HG02840 (cell line): ENCODE measurements at regions not wholly inside any gene's neighbourhood (a gene's known extent, or its start where the extent isn't known, plus 50 kb on each side); places are given as distances from the start of the nearest gene placed in this dataset.

Experiments used
- ATAC-seq: cut with Tn5 transposase; IDR thresholded peaks from one replicate; pipeline ENCODE4 v1.9.1; 2021; ENCODE audit warnings: mild to moderate bottlenecking, moderate library complexity, moderate number of reproducible peaks; ENCODE audit not compliant: unreplicated experiment, low FRiP score

DNA sequence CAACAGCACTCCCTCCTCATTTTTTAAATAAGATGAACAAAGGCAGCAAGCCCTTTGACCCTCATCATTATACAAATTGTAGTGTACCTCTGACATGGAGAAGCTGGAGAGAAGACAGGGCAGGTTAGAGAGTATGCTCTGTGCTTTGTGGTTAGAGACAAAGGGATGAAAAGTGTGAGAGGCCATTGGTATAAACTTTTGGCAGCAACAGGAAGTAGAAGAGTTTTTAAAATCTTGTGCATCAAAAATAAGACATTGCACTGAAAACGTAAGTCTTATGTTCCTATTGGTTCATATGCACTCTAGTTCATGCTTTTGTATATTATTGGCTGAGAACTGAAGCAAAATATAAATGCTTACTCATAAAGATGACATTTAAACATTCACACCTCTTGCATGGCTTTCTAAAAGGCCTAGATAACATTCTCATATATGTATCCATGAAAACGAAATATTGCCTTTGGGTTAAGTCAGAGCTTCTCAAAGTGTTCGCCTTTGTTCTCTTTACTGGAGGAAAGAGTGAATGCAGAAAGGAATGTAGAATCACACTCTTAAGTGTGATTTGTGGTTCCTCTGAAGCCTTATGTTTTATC is 158.0 kb downstream of the PALM2AKAP2 start:
- no peak for ATAC-seq

DNA sequence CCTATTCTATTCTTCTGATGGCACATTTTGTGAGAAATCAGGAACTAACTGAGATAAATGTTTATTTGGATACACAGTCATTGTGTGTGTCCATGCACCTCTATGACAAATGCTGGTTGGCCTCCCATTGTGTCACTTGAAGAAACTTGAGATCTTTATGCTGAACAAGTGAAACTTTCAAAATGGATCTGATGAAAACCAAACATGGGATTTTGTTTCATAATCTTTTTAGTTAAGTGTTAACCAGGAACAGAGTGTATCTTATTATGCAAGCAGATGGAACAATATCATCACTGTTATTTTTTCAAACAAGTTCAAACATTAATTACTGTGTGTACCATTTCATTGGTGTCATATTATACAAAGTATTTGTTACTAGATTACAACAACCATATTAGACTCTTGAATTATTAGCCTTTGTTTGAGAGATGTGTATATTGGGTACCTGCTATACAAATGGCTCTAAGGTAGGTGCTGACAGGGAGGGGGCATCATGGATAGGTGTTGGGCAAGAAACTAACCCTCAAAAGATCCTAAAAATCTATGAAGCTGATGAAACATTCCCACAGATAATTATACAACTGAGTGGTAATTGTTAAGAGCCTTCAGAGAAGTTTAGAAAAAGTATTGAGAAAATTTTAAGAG is 159.8 kb downstream of the PALM2AKAP2 start:
- no peak for ATAC-seq

DNA sequence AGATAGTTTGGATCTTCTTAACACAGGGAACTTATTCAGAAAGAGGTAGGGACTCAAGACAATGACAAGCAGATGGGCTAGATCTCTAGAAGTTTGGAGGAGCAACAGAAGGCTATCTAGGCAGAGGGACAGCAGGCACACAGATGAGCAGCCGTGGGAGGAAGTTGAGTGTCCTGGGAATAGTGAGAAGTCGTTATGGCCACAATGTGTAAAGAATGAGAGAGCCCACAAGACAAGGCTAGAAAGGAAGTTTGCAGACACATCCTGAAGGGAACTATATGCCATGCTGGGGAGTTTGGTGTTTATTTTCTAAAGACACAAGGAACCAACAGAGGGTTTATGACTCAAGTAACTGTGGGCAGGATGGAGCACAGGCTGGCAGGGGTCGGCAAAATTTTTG is 160.6 kb downstream of the PALM2AKAP2 start:
- no peak for ATAC-seq

DNA sequence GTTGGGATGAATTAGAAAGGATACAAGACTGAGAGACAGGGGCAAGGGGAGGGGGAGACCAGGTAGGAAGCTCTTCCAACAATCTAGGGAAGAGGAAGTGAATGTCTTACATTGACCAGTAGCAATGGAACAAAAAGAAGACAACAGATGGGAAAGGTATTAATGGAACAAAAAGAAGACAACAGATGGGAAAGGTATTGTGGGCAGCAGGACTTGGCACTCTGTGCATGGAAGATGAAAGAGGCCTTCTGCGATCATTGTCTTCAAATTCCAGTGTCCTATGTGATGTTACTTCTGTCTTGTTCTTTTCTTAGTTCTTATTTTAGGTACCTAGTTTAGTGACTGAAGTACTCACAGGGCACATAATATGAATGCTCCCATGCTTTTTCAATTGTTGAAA is 161.8 kb downstream of the PALM2AKAP2 start:
- no peak for ATAC-seq

DNA sequence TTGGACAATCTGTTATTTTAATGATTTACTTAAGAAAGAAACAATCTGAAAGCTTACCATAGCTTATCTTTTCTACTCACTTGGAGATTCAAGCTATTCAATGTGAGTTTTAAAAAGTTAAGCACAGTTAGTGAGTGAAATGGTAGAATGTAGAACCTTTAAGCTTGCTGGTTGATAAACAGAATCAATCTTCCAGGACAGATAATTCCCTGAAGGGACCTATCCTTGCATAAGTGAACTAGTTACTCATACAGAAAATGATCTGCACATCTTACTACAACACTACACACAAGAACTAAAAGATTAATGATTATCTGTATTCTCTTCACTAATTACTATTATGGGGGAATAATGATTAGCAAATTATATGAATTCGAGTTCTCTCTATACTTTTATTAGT is 165.6 kb downstream of the PALM2AKAP2 start:
- no peak for ATAC-seq

DNA sequence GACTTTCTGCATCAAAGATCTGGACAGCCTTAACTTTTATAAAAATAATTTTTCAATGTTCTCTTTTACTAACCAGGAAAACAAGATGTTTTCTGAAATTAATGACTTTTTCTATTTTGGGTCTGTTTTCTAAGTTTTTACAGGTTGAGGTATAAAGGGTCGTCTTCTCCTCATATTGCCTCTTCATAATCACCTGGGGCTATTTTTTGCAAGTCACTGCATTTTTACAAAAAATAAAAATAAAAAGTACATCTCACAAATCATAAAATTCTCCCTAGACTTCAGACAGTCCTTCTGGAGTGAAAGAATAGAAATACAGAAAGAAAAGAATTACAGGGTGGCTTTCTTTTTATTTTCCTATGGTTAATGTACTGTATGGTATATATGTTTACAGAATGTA is 168.5 kb downstream of the PALM2AKAP2 start:
- ATAC-seq: no peak

DNA sequence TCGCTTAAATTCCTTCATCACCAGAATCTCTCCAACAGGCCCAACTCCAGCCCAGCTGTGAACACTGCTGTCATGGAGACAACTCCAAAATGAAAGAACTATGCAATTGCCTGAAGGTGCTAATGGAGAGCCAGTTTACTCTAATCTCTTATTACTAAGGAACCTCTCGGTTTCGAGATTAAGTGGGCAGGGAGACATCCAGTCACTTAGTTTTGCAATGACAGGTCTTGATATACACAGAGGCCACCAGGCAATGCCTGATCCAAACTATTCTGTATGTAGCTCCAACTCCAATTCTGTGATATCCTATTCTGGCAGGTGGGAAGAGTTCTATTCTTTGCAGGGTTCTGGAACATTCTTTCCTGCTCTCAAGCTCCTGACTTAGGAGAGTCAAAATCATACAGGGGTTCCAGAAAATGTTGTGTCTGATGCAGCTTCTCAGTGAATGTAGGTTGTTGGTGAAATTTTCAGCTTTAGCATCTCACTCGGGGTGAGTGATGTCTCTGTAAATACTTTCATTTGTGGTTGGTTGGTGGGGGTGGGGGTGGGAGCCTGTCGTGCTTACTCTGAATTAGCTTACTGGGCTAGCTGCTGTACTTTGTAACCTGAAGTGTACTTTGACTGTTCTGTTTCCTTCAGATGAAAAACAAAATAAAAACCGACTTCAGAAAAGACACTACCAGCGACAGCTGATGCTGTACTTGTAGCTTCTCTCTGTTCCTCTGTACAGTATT is 170.9 kb downstream of the PALM2AKAP2 start:
- no peak for ATAC-seq

DNA sequence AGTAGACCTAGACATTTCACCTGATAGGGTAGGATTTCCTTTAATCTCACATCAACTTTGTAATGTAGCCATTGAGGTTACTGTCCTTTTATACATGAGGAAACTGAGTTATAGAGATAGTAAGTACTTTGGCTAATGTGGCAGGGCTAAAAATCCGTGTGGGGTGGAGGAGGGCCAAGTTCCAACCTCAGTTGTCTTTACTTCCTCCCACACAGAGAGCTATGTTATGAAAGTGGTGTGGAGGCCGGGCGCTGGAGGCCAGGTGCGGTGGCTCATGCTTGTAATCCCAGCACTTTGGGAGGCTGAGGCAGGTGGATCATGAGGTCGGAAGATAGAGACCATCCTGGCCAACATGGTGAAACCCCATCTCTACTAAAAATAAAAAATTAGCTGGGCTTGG is 173.3 kb downstream of the PALM2AKAP2 start:
- ATAC-seq: no peak

DNA sequence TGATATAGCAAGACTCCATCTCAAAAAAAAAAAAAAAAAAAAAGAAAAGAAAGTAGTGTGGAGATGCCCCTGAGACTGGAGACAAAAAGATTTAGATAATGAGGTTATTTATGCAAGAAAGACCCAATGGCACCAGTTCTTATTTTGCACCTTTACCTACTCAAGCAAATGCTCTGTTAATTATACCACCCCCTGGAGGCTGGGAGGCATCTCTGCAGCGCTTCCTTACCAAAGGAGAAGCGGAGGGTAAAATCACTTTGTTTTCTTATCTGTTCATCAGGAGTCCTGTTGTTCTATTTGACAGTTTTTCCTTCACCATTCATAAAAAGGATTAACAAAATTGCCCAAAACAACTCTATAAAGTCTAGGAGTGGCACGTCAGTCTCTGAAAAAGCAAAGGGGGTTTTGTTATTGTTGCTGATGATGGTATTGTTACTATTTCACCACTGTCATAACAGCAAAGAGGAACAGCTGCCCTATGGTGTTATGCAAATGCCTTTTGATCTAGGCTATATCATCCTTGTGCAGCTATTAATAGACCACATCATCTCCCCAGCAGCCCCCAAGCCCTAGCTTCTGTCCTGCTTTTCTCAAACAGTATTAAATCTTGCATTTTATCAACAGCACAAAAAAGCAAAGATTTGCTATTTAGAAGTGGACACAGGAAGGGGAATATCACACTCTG is 174.0 kb downstream of the PALM2AKAP2 start:
- no peak for ATAC-seq

DNA sequence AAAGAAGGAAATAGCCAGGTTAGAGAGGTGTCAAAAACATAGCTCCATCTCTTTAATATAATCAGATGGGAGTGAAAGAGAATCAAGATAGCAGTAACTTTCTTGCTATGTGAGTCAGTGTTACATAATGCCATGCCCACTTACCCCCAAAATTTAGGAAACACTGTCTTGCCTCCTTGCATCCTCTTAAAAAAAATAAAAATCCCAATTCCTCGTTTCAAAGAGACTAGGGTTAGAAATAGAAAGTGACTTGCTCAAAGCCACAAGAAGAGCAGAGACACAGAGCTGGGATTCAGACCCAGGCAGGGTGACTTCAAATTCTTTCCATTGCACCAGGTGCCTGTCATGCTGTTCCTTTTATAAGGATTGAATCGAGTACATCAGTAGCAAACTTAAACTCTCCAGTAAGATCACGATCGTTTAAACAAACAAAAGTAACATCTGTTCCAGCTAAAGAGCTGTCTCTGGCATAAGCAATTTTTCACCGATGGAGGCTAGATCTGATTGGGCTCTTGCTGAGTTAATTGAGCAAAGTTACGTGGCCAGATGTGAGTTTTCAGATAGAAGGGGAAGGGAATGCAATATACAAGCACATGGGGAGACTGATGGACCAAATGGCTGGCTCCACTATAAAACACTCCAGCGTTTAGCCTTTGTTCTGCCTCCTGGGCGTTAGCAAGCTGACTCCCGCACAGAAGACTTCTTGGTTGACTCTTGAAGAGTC is 176.9 kb downstream of the PALM2AKAP2 start:
- ATAC-seq: no peak

DNA sequence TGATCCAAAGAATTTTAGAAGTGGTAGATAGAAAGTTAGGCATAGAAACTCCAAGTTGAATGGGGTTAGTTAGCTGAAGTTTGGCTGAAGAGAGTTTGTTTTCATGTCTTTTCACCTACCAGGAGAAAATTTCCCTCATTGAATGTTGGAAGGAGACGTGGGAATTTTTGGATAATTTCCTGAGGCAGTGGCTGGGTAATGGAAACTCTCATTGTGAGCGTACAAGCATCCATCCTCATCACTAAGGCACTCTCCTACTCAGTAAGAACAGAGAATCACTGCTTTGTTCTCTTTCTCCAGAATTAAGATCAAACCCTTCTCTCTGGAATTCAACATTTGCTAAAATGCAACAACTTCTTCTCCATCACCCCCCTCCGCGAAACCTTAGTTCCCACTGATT is 179.7 kb downstream of the PALM2AKAP2 start:
- ATAC-seq: no peak

DNA sequence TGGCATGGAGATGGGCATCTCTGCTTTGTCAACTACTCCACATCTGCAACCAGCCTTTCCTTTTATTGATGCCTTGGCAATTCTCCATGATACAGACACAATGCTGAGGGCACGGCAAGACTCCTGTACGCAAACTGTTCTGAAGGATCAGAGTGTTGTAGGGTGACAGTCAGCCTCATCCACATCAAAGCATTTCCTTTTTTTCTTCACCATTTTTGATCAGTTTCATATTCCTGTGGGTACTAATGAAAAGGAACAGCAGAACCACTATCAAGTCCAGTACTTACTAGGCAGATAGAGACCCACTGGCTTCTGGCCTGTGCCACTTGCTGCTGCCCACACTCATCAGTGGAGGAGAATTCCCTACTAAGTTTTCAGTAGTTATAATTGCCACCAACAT is 181.6 kb downstream of the PALM2AKAP2 start:
- no peak for ATAC-seq

DNA sequence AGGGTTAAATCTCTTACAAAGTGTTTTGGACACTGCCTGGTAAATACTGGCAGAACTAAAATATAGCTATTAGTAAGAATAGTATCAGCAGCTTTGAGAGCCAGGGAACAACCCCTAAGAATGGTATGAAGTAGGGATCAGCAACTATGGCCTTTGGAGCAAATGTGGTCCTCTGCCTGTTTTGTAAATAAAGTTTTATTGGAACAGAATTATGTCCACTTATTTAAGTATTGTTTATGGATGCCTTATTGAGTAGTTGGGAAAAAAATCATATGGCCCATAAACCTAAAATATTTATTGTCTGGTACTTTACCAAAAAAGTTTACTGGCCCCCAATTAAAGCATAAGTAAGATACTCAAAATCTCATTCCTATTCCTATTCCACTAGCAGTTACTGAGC is 182.2 kb downstream of the PALM2AKAP2 start:
- ATAC-seq: no peak

DNA sequence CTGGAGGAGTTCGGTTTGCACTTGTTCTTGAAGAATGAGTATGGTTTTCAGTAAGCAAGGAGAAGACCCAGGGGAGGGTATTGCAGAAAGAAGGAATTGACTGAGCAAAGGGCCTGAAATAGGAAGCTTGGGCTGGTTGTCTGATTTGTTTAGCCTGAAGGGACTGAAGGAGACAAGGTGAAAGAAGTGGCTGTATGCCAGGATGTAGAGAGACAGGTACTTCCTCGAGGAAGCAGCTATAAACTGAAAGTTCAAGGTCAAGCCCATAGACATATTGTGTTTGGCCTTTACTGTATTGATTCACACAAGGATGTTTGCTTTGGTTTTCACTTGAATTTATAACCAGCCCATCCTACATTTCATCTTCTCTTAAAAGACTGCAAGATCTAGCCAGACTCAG is 183.1 kb downstream of the PALM2AKAP2 start:
- no peak for ATAC-seq

DNA sequence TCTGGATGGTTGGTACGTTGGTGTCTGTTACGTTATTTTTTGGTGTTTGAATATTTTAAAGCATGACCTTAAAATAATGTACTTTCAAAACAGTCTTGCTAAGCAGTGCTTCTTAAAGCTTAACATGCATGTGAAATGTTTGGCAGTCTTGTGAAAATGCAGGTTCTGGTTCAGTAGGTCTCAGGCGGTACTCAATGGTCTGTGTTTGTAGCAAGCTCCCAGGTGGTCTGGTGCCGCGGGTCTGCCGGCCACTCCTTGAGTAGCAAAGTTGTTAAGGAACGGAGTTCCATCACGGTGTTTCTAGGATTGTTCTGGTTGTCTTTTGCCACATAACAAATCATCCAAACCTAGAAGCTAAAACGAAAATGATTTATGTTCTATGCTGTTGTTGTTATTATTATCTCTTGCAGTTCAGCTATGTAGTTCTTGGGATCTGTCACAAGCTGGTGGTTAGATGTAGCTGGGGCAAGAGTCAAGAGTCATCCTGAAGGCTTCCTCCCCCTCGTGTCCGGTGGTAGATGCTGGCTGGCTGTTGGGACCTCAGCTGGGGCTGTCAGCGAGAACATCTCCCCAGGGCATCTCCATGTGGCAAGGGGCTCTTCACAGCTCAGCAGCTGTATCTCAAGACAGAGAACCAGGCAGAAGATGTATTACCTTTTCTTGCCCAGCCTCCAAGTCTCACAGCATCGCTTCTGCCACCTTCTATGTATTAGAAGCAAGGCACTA is 186.8 kb downstream of the PALM2AKAP2 start:
- no peak for ATAC-seq

DNA sequence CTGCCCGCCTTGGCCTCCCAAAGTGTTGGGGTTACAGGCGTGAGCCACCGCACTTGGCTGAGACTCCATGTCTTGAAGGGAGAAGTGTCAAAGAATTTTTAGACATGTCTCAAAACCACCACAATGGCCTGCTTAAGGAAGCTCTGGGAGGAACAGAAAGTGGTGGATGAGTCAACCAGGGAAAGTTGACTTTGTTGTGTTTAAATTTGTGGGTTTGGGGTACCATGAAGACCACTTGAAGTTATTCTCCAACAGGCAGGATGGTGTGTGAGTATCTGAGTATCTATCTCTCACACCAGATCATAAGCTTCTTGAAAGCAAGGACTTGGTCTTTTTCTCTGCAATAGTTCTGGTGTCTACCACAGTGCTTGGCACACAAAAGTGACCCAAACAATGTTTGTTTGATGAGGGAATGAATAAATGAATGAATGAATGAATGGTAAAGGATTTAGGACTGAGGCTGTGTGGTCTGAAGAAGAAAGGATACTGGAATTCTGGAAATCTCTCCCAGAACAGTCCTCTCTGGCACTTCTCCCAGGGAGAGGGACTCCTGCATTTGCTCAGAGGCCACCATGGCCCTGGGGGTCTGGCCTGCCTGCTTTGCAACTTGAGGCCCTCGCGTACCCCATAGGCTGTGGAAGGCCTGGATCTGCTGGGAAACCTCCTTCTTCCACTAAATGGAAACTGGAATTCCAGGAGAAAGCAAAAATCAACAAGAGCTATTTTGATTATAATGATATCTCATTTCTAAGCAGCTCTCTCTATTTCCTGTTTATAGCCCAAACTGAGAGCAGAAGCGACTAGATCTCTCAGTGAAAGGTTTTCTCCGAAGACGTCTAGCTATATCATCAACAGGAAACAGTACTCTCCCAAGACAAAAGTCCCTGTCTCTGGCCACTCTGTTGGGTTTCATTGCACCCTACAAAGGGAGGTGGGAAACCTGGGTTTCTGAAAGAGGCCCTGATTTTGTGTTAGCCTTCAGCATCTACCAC is 187.9 kb downstream of the PALM2AKAP2 start:
- ATAC-seq: peak; percentile 28

DNA sequence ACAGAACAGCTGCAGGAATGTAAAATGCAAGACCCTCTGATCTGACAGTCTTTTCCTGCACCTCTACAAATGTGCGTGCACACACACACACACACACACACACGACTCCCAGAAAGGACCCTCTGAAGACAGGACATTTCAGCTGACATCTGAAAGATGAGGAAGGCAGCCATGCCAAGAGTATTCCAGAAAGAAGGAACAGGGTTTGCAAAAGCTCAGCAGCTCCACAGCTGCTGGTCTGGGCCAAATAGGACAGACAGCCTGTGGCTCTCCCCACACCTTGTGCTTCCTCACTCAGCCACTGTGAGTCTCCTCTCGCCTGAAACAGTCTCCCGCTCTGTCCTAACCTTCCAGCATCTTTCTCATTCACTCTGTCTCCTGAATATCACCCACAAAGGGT is 189.0 kb downstream of the PALM2AKAP2 start:
- no peak for ATAC-seq

DNA sequence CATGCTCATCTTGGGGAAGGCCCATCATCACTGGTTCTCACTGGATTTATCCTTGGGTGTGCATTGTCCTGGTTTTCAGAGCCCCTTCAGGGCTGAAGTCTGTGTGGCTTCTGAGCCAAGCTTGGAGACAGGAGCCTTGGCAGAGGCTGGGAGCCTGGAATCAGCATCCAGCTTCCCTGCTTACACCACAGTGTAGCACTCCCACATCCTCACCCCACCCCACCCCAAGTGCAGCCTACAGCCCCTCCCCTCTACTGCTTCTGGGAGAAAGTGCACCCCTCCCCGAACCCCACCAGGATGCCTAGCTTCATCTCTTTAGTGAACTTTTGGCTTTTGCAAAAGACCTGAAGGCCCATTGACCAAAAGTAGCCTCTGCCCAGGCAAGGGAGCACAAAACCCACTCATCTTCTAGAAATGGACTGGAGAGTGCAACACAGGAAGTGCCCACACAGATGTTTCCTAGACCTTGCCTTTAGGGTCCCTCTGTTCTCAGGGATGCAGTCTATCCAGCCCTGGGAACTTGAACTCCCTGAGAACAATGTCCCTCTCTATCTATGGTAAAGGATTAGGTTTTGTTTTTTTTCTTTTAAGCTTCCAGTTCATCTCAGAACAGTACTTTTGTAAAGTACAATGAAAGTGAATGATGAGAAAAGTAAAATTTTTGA is 189.7 kb downstream of the PALM2AKAP2 start:
- ATAC-seq: no peak
